Tibial artery (tissue), 4 donors: ENCODE measurements at regions not wholly inside any gene's neighbourhood (a gene's known extent, or its start where the extent isn't known, plus 50 kb on each side); places are given as distances from the start of the nearest gene placed in this dataset.

Experiments used
- DNase-seq, 2 donors: peaks; one replicate each; pipeline ENCODE4 v3.0.0-alpha.2; 2019
- H3K27ac ChIP-seq, 2 donors: fragments of 200-600 bp; sonication (generic) in 1 of 2; 1 replicate in 1 of 2; 2 replicates in 1 of 2; pipeline ENCODE4 v1.5.1; 2018 to 2019; ENCODE audit warnings: mild to moderate bottlenecking in 1 of 2
- H3K27me3 ChIP-seq, 2 donors: fragments of 200-600 bp; sonication (generic) in 1 of 2; one replicate each; pipeline versions ENCODE4 v1.5.1 to v1.6.0; 2016 to 2019
- H3K36me3 ChIP-seq, 3 donors: fragments of 200-600 bp; sonication (generic) in 2 of 3; one replicate each; pipeline ENCODE4 v1.5.1; 2016 to 2019; ENCODE audit warnings: mild to moderate bottlenecking in 2 of 3
- H3K4me1 ChIP-seq, 4 donors: fragments of 200-600 bp; sonication (generic) in 2 of 4; 1 replicate in 3 of 4; 2 replicates in 1 of 4; pipeline ENCODE4 v1.5.1; 2016 to 2019
- H3K4me3 ChIP-seq, 2 donors: fragments of 200-600 bp; sonication (generic) in 1 of 2; 1 replicate in 1 of 2; 2 replicates in 1 of 2; pipeline ENCODE4 v1.5.1; 2018 to 2019; ENCODE audit warnings: mild to moderate bottlenecking in 2 of 2
- H3K9me3 ChIP-seq, 3 donors: fragments of 200-600 bp; sonication (generic) in 1 of 3; one replicate each; pipeline ENCODE4 v1.5.1; 2016 to 2019
- intact Hi-C: fragments of 100-400 bp; cut with DNase I; formaldehyde crosslinking; loops from one replicate; pipeline ENCODE4 v1.15.0; 2023; ENCODE audit warnings: low total_unique reads
- TF ChIP-seq, protein P1 (sequence below), 2 experiments: fragments of 200-600 bp in 1 of 2; fragments of 450-650 bp in 1 of 2; IDR thresholded peaks; one replicate each; pipeline ENCODE4 v1.5.1; 2017 to 2019; ENCODE audit warnings: antibody characterized with exemption in 2 of 2, mild to moderate bottlenecking in 1 of 2, moderate library complexity in 1 of 2

DNA sequence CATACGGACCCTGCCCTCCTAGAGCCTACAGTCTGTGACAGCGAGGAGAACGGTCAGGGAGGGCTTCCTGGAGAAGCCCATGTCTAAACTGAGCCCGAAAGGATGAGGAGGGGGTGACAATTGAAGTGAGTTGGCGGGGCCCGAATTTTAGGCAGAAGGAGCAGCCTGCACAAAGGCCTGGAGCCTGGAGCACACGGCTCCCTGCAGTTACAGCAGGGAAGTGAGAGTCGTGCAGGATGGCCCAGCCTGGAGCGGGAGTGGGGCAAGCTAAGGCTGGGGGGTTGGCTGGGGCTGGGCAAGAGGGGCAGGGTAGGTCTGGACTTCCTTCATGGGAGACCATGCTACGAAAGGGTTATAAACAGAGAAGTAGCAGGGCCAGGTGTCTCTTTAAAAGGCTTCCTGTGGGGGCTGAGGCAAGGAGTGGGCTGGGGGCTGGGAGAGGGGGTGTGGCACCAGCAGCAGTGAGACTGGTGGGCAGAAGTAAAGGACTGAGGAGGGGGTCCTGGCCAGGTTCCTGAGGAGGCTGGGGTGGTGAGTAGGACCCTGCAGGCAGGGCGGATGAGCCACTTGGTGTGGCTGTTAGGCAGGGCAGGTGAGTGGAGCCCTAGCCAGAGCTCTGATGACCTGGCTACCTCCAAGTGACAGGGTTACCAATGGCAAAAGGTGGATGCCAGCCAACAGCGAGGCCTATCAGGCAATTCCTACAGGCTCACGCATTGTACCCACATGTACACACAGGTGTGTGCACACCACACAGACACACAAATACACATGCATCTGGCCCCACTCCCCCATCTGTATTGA is 119.2 kb downstream of the MRPL14 start:
- peaks cover 0 to 2% (median 1%) of the 10 kb centered on the region in 4 donors for H3K4me1 ChIP-seq
- H3K27ac ChIP-seq, result no peak overlapping the region
- no peaks in the 10 kb centered on the region for H3K36me3 ChIP-seq
- intact Hi-C loops, result no loop called here
- no peak overlapping the region for H3K4me3 ChIP-seq
- H3K9me3 ChIP-seq, result no peaks in the 10 kb centered on the region
- TF ChIP-seq, protein P1, sequence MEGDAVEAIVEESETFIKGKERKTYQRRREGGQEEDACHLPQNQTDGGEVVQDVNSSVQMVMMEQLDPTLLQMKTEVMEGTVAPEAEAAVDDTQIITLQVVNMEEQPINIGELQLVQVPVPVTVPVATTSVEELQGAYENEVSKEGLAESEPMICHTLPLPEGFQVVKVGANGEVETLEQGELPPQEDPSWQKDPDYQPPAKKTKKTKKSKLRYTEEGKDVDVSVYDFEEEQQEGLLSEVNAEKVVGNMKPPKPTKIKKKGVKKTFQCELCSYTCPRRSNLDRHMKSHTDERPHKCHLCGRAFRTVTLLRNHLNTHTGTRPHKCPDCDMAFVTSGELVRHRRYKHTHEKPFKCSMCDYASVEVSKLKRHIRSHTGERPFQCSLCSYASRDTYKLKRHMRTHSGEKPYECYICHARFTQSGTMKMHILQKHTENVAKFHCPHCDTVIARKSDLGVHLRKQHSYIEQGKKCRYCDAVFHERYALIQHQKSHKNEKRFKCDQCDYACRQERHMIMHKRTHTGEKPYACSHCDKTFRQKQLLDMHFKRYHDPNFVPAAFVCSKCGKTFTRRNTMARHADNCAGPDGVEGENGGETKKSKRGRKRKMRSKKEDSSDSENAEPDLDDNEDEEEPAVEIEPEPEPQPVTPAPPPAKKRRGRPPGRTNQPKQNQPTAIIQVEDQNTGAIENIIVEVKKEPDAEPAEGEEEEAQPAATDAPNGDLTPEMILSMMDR (IDR thresholded peaks at IDR 0.05), result no peak
- peaks cover 0 to 32% of the 10 kb centered on the region in 2 donors for H3K27me3 ChIP-seq
- DNase-seq, result peak; percentile 12 to 53

DNA sequence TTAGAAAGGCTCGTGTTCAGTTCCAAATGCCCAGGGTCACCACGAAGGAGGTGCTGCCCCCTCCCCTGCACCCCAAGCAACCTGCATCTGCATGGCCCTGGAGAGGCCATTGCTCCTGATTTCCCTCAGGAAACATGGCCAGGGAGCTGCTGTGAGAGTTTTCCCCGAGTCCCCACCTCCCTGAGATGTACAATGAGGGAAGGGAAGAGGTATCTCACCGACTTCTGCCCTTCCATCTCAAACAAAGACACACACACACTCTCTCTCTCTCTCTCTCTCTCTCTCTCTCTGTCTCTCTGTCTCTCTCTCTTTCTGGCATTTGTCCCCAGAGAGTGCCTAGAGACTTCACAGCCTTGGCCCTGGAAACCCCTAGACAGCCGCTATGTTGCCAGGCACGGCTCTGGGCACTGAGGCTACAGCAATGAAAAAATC is 120.4 kb downstream of the MRPL14 start:
- DNase-seq, result peak in 1 of 2 donors; percentile 44
- Histone ChIP-seq H3K4me1 (peaks cover 0 to 13% (median 13%) of the 10 kb centered on the region in 4 donors), H3K27ac (no peak overlapping the region), H3K4me3 (no peak overlapping the region), H3K27me3 (peaks cover 0 to 43% of the 10 kb centered on the region in 2 donors), H3K9me3 (no peaks in the 10 kb centered on the region), H3K36me3 (no peaks in the 10 kb centered on the region)
- intact Hi-C loops, result no loop called here
- TF ChIP-seq, protein P1 (IDR thresholded peaks at IDR 0.05), result no peak

DNA sequence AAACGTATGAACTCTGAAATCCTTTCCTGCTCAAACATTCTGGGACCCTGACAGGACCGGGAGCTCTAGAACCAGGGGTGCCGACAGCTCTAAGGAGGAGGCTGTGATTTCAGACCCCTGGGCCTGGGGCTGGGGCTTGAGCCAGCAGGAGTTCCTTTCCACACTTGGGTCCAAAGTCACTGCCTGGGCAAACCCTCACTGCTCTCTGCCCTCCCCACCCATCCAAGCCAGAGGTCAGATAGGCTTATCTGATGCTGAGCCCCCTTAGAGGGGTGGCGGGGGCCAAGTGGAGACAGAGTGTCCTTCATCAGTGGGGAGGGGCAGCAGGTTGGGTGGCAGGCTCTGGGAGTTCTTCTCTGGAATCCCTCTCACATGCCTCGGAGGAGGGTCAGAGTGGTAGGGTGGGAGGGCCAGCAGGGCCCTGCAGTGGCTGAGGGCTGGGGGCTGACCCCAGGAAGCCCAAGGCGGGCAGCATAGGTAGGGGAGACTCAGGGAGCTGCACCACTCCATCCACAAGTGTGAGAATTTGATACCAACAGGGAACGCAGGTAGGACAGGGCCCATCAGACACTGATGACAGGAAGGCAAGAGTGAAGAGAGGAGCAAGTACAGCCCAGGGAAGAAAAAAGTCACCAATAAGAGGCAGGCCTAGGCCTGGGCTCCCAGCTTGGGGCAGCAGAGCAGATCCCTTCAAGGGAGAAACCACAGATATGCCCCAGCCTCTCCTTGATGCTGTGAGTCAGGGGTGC is 121.0 kb downstream of the MRPL14 start:
- intact Hi-C loops, result no loop called here
- Histone ChIP-seq H3K27me3 (peaks cover 0 to 49% of the 10 kb centered on the region in 2 donors), H3K27ac (no peak overlapping the region), H3K4me3 (no peak overlapping the region), H3K4me1 (peaks cover 0 to 17% (median 13%) of the 10 kb centered on the region in 4 donors), H3K36me3 (no peaks in the 10 kb centered on the region), H3K9me3 (no peaks in the 10 kb centered on the region)
- peak in 1 of 2 donors; percentile 39 for DNase-seq
- TF ChIP-seq, protein P1 (IDR thresholded peaks at IDR 0.05), result no peak

DNA sequence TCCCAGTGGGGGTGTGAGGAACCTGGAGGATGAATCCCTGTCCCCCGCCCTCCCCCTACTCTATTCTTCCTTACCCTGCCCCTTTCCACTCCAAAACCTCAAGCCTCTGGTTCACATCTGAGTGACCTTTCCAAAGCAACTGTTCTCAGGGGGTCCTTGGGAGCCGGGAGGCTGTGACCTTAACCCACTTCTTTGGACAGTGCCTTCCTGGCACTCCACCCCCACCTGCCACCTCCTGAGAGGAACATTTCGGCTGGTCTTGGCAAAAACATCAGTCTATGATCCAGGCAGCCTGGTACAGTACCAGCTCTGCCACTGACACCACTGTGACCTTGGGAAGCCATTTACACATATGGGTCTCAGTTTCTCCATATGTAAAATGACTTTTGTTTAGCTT is 121.7 kb downstream of the MRPL14 start:
- Histone ChIP-seq H3K27ac (no peak overlapping the region), H3K4me1 (peaks cover 0 to 17% (median 13%) of the 10 kb centered on the region in 4 donors), H3K36me3 (no peaks in the 10 kb centered on the region), H3K9me3 (no peaks in the 10 kb centered on the region), H3K27me3 (peaks cover 0 to 57% of the 10 kb centered on the region in 2 donors), H3K4me3 (no peak overlapping the region)
- intact Hi-C loops, result no loop called here
- peak in 1 of 2 donors; percentile 48 for DNase-seq
- TF ChIP-seq, protein P1 (IDR thresholded peaks at IDR 0.05), result no peak

DNA sequence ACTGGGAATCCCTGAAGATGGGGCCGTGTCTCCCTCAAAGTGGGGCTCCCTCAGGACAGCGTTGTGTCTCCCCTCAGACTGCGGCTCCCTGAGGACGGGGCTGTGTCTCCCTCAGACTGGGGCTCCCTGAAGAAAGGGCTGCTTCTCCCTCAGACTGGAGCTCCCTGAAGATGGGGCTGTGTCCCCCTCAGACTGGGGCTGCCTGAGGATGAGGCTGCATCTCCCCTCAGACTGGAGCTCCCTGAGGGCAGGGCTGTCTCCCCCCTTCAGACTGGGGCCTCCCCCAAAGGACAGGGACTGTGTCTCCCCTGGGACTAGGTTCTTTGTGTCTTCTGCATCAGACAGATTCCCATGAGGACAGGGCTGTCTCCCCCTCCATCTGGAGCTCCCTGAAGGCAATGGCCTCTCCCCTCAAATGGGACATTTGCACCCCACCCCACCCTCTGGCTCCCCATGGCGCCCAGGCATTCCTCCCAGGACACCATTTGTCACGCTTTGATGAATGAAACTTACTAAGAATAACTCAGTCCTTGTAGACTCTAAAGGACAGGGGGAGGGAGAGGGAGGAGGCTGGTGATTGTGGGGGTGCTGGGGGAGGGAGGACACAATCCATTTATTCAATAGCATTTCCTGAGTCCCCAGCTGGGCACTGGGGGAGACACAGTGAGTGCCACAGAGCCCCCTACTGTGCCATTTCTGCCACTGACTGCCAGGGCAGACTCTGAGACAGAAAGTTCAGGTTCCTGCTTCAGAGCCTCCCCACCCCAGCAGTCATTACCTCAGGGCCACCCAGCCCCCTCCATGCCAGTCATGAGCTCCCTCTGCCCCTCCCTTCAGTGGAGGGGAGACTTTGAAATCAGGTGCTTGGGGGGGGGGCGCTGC is 122.4 kb downstream of the MRPL14 start:
- H3K4me3 ChIP-seq, result no peak overlapping the region
- no peaks in the 10 kb centered on the region for H3K36me3 ChIP-seq
- TF ChIP-seq, protein P1 (IDR thresholded peaks at IDR 0.05), result no peak
- peaks cover 0 to 17% (median 13%) of the 10 kb centered on the region in 4 donors for H3K4me1 ChIP-seq
- no peaks in the 10 kb centered on the region for H3K9me3 ChIP-seq
- H3K27ac ChIP-seq, result no peak overlapping the region
- intact Hi-C loops, result no loop called here
- DNase-seq, result peak in 1 of 2 donors; percentile 40
- H3K27me3 ChIP-seq, result peaks cover 0 to 61% of the 10 kb centered on the region in 2 donors
